Loucy (cell line): ENCODE measurements at regions not wholly inside any gene's neighbourhood (a gene's known extent, or its start where the extent isn't known, plus 50 kb on each side); places are given as distances from the start of the nearest gene placed in this dataset.

Source experiments
- EZH2phosphoT487 ChIP-seq: fragments of 200-600 bp; IDR thresholded peaks from 2 replicates; pipeline ENCODE4 v1.6.1; 2018; ENCODE audit warnings: antibody characterized with exemption, mild to moderate bottlenecking, moderate library complexity, borderline replicate concordance
- TF ChIP-seq, protein P1 (sequence below): fragments of 200-600 bp; sonication (generic); conservative IDR thresholded peaks from 2 replicates; pipeline ENCODE4 v1.5.1; 2014; ENCODE audit warnings: mild to moderate bottlenecking, antibody characterized with exemption, low read length

DNA sequence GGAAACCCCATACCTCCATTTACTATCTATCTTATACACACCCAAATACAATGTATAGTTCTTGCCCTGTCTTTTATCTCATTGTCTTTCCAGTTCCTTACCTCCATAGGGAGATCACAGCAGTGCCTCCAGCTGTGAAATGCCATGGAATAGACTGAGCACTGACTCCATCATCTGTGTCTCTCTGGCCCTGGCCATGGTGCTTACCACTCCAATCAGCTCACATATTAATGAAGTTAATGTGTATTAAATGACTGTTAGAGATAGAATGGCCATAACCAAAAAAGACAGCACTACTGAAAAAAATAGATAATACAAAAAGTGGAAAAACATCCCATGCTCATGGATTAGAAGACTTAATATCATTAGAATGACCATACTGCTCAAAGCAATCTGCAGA, 240.4 kb upstream of the SOX21 start:
- TF ChIP-seq, protein P1, sequence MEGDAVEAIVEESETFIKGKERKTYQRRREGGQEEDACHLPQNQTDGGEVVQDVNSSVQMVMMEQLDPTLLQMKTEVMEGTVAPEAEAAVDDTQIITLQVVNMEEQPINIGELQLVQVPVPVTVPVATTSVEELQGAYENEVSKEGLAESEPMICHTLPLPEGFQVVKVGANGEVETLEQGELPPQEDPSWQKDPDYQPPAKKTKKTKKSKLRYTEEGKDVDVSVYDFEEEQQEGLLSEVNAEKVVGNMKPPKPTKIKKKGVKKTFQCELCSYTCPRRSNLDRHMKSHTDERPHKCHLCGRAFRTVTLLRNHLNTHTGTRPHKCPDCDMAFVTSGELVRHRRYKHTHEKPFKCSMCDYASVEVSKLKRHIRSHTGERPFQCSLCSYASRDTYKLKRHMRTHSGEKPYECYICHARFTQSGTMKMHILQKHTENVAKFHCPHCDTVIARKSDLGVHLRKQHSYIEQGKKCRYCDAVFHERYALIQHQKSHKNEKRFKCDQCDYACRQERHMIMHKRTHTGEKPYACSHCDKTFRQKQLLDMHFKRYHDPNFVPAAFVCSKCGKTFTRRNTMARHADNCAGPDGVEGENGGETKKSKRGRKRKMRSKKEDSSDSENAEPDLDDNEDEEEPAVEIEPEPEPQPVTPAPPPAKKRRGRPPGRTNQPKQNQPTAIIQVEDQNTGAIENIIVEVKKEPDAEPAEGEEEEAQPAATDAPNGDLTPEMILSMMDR = no peak
- TF ChIP-seq EZH2phosphoT487 = no peak
